GM23338 (cell line): ENCODE measurements at regions not wholly inside any gene's neighbourhood (a gene's known extent, or its start where the extent isn't known, plus 50 kb on each side); places are given as distances from the start of the nearest gene placed in this dataset.

Experiments
- ATAC-seq: fragments of 200-7000 bp; cut with Tn5 transposase; 3 replicates; pipeline ENCODE4 v1.9.1; 2020
- DNase-seq: peaks from one replicate; pipeline ENCODE4 v3.0.0-alpha.2; 2015; ENCODE audit warnings: low spot score
- H2AFZ ChIP-seq: fragments of 200-600 bp; sonication (generic); 2 replicates; pipeline ENCODE4 v1.8.0; 2016; ENCODE audit warnings: antibody characterized with exemption, mild to moderate bottlenecking, moderate library complexity
- H3F3A ChIP-seq: fragments of 200-600 bp; sonication (generic); replicated peaks from 2 replicates; pipeline ENCODE4 v1.8.0; 2017; ENCODE audit warnings: antibody characterized with exemption, mixed run types, low read depth
- H3K27ac ChIP-seq: fragments of 200-600 bp; sonication (generic); 2 replicates; pipeline ENCODE4 v1.6.1; 2016; ENCODE audit warnings: low read depth
- H3K27me3 ChIP-seq: fragments of 200-600 bp; sonication (generic); 2 replicates; pipeline ENCODE4 v1.8.0; 2016; ENCODE audit warnings: mild to moderate bottlenecking, mixed run types, moderate library complexity; ENCODE audit not compliant: insufficient read depth
- H3K36me3 ChIP-seq: fragments of 200-600 bp; sonication (generic); 2 replicates; pipeline ENCODE4 v1.8.0; 2016; ENCODE audit warnings: mild to moderate bottlenecking; ENCODE audit not compliant: insufficient read depth
- H3K4me1 ChIP-seq: fragments of 200-600 bp; sonication (generic); 2 replicates; pipeline ENCODE4 v1.8.0; 2016; ENCODE audit warnings: mild to moderate bottlenecking, moderate library complexity; ENCODE audit not compliant: insufficient read depth
- H3K4me2 ChIP-seq: fragments of 200-600 bp; sonication (generic); 2 replicates; pipeline ENCODE4 v1.7.1; 2017; ENCODE audit warnings: mixed run types
- H3K4me3 ChIP-seq: fragments of 200-600 bp; sonication (generic); 2 replicates; pipeline ENCODE4 v1.6.1; 2016; ENCODE audit warnings: mixed run types
- H3K79me2 ChIP-seq: fragments of 200-600 bp; sonication (generic); replicated peaks from 2 replicates; pipeline ENCODE4 v1.8.0; 2017; ENCODE audit warnings: mild to moderate bottlenecking; ENCODE audit not compliant: insufficient read depth
- H3K9me2 ChIP-seq: fragments of 200-600 bp; sonication (generic); 2 replicates; pipeline ENCODE4 v1.8.0; 2017; ENCODE audit not compliant: insufficient read depth
- H4K20me1 ChIP-seq: fragments of 200-600 bp; sonication (generic); replicated peaks from 2 replicates; pipeline ENCODE4 v1.8.0; 2017; ENCODE audit warnings: mild to moderate bottlenecking; ENCODE audit not compliant: insufficient read depth
- H3K27ac Mint-ChIP-seq: 2 replicates; pipeline ENCODE4 v1.8.0; 2020; ENCODE audit warnings: inconsistent platforms, mild to moderate bottlenecking, moderate library complexity, mixed read lengths
- H3K27me3 Mint-ChIP-seq: 3 replicates; pipeline ENCODE4 v1.8.0; 2022; ENCODE audit warnings: low read depth, mild to moderate bottlenecking, moderate library complexity, mixed read lengths, inconsistent platforms; ENCODE audit not compliant: insufficient read depth, poor library complexity
- H3K36me3 Mint-ChIP-seq: 3 replicates; pipeline ENCODE4 v1.8.0; 2021; ENCODE audit warnings: low read depth, mild to moderate bottlenecking, inconsistent platforms, moderate library complexity, mixed read lengths
- H3K4me1 Mint-ChIP-seq: 3 replicates; pipeline ENCODE4 v1.8.0; 2020; ENCODE audit warnings: mild to moderate bottlenecking, inconsistent platforms, mixed read lengths
- H3K4me3 Mint-ChIP-seq: 3 replicates; pipeline ENCODE4 v1.8.0; 2021; ENCODE audit warnings: moderate library complexity, mild to moderate bottlenecking, inconsistent platforms, mixed read lengths
- H3K9me3 Mint-ChIP-seq: 3 replicates; pipeline ENCODE4 v1.8.0; 2020; ENCODE audit warnings: moderate library complexity, mild to moderate bottlenecking, inconsistent platforms, mixed read lengths
- CREB1 ChIP-seq: fragments of 250-450 bp; sonication (Bioruptor Pico); IDR thresholded peaks from 2 replicates; pipeline ENCODE4 v1.5.0; 2020; ENCODE audit warnings: low read depth, mild to moderate bottlenecking, moderate library complexity
- CTCF ChIP-seq, 2 experiments: fragments of 200-600 bp in 1 of 2; sonication (generic) in 1 of 2; conservative IDR thresholded peaks; 2 replicates each; pipeline versions ENCODE4 v1.5.1 to v1.6.1; 2016 to 2017; ENCODE audit warnings: antibody characterized with exemption in 2 of 2, low read depth in 2 of 2, mild to moderate bottlenecking in 2 of 2, moderate library complexity in 1 of 2
- ETS1 ChIP-seq: IDR thresholded peaks from 2 replicates; pipeline ENCODE4 v1.6.1; 2016; ENCODE audit warnings: antibody characterized with exemption
- EZH2 ChIP-seq: fragments of 200-600 bp; sonication (generic); IDR thresholded peaks from one replicate; pipeline ENCODE4 v1.8.0; 2017; ENCODE audit warnings: antibody characterized with exemption, mild to moderate bottlenecking, low read depth; ENCODE audit not compliant: unreplicated experiment
- EZH2phosphoT487 ChIP-seq: fragments of 200-600 bp; sonication (generic); IDR thresholded peaks from one replicate; pipeline ENCODE4 v1.8.1; 2018; ENCODE audit warnings: antibody characterized with exemption; ENCODE audit not compliant: unreplicated experiment
- NANOG ChIP-seq: IDR thresholded peaks from 2 replicates; pipeline ENCODE4 v1.6.1; 2016; ENCODE audit warnings: antibody characterized with exemption, borderline replicate concordance
- POLR2AphosphoS5 ChIP-seq: IDR thresholded peaks from 2 replicates; pipeline ENCODE4 v1.6.1; 2016; ENCODE audit warnings: antibody characterized with exemption, low read depth
- STAT1 ChIP-seq: IDR thresholded peaks from one replicate; pipeline ENCODE4 v1.6.1; 2016; ENCODE audit warnings: antibody characterized with exemption; ENCODE audit not compliant: unreplicated experiment
- ZNF331 ChIP-seq: fragments of 250-450 bp; sonication (Bioruptor Pico); IDR thresholded peaks from 2 replicates; pipeline ENCODE4 v1.5.0; 2020; ENCODE audit warnings: low read depth, mild to moderate bottlenecking, moderate library complexity

- no peak overlapping the region for H3K4me3 ChIP-seq
- H3K9me2 ChIP-seq = peaks cover 5% of the 10 kb centered on the region; the same call in 1 of the 2 replicates
- Mint-ChIP-seq H3K27ac (no peak overlapping the region), H3K4me1 (no peaks in the 10 kb centered on the region; the same call in 2 of the 3 replicates), H3K4me3 (no peak overlapping the region), H3K36me3 (0 out of 3 replicates have a peak, but pooled peaks cover 1% of the 10 kb centered on the region), H3K9me3 (peaks cover 23% of the 10 kb centered on the region), H3K27me3 (peaks cover 3% of the 10 kb centered on the region)
- no peaks in the 10 kb centered on the region for H3F3A ChIP-seq
- H4K20me1 ChIP-seq = no peaks in the 10 kb centered on the region
- DNase-seq (no peak), ATAC-seq (no peak)
- no peak overlapping the region for H3K4me2 ChIP-seq
- no peaks in the 10 kb centered on the region for H3K27me3 ChIP-seq
- no peak overlapping the region for H2AFZ ChIP-seq
- H3K36me3 ChIP-seq = no peaks in the 10 kb centered on the region
- H3K79me2 ChIP-seq = no peaks in the 10 kb centered on the region
- H3K4me1 ChIP-seq = no peaks in the 10 kb centered on the region
- TF ChIP-seq CTCF (conservative IDR thresholded peaks at IDR 0.05; ENCODE audit: low read depth in 2 of 2) (peak in 1 of 2 experiments; percentile 10; a peak in 1 of 4 replicates), CREB1 (CRISPR knock-in tag) (no peak)
- H3K27ac ChIP-seq = no peak overlapping the region
Observed at GRCh38 chr20:48012401-48012974, 227.2 kb upstream of the SULF2 start.

GRCh38 chr20:48011025-48011424 is 225.7 kb upstream of the SULF2 start:
- Histone ChIP-seq H3K36me3 (no peaks in the 10 kb centered on the region), H4K20me1 (no peaks in the 10 kb centered on the region), H3K27me3 (no peaks in the 10 kb centered on the region), H3F3A (no peaks in the 10 kb centered on the region), H3K4me2 (no peak overlapping the region), H3K9me2 (peaks cover 5% of the 10 kb centered on the region; the same call in 1 of the 2 replicates), H3K4me3 (no peak overlapping the region), H2AFZ (no peak overlapping the region), H3K79me2 (no peaks in the 10 kb centered on the region), H3K4me1 (no peaks in the 10 kb centered on the region), H3K27ac (no peak overlapping the region)
- Mint-ChIP-seq H3K4me3 (no peak overlapping the region), H3K4me1 (no peaks in the 10 kb centered on the region; the same call in 2 of the 3 replicates), H3K27ac (no peak overlapping the region), H3K36me3 (0 out of 3 replicates have a peak, but pooled peaks cover 3% of the 10 kb centered on the region), H3K27me3 (no peaks in the 10 kb centered on the region), H3K9me3 (peaks cover 21% of the 10 kb centered on the region)
- DNase-seq (no peak), ATAC-seq (no peak)
- no peak for TF ChIP-seq STAT1
- TF ChIP-seq POLR2AphosphoS5 = no peak
- TF ChIP-seq ETS1 = no peak
- no peak for TF ChIP-seq EZH2phosphoT487
- TF ChIP-seq EZH2 = no peak
- no peak for TF ChIP-seq ZNF331 (CRISPR knock-in tag)
- no peak for TF ChIP-seq NANOG
- no peak for TF ChIP-seq CREB1 (CRISPR knock-in tag)
